GM19035 (cell line): ENCODE measurements at regions not wholly inside any gene's neighbourhood (a gene's known extent, or its start where the extent isn't known, plus 50 kb on each side); places are given as distances from the start of the nearest gene placed in this dataset.

ENCODE experiments used
- ATAC-seq: cut with Tn5 transposase; IDR thresholded peaks from one replicate; pipeline ENCODE4 v1.9.1; 2021; ENCODE audit not compliant: unreplicated experiment

DNA sequence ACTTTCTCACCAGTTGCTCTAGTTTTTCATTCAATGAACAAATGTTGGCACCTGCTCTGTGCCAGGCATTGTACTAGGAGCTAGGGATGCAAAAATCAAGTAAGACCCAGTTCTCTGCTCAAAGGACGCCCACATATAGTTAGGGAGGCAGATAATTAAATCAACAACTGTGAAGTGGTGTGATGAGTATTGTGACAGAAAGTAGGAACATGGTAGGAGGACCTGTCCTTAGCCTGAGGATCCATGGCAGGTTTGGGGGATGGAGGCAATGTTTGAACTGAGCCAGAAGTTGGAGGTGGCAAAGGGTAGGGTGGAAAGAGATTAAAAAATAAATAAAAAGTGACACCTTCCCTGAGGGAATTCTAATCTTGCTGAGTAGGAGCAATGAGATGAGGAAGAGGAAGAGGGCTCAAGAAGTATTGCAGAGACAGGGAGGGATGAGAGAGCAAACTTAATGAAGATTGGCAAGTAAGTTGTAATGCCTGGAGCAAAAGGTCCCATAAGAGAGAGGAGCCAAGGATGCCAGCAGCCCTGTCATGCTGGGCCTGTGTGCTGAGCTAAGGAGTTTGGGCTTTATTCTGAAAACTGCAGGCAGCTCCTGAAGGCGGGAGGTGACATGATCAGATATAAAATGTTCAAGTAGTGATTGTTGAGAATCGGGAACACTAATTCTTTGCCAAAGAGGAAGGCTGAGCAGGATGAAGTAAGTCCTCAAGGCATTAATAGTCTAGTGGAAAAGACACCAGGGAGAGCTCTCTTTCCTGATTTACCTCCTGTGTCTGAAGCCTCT lies 184.3 kb upstream of the PPP2R3A start:
- ATAC-seq = no peak

DNA sequence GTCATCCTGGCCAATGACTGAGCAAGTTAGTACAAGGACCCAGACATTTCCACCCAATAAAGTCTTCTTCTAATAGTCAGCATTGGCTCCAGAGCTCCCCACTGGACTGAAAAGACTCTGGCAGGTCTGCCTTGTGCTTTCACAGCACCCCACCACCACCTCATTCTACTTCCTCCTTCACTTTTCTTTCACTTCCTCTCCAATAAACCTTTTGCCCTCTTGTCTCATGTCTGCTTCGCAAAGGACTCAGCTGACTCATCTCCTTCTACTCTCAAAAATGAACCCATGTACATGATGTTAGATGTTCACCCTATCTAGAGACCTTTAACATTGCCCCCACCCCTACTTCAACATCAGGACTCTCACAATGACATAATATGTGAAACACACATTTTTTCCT lies 181.0 kb upstream of the PPP2R3A start:
- peak; percentile 55 for ATAC-seq

DNA sequence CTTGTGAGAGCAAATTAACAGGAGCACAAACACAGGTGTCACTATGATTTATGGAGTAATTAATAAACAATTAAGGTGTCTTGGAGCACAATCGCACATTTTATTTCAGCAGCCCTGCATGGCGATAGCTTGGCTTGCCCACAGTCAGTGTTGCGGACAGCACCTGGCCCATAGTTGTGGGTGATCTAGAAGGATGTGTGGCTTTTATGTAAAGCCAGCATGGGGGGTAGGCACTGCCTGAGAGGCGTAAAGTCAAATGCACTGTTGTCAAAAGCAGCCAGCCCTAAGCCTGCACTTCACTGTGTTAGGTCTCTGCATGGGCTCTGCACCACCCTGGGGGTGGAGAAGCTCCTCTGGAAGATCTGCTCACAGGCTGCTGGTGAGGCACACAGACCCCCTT lies 177.4 kb upstream of the PPP2R3A start:
- no peak for ATAC-seq

DNA sequence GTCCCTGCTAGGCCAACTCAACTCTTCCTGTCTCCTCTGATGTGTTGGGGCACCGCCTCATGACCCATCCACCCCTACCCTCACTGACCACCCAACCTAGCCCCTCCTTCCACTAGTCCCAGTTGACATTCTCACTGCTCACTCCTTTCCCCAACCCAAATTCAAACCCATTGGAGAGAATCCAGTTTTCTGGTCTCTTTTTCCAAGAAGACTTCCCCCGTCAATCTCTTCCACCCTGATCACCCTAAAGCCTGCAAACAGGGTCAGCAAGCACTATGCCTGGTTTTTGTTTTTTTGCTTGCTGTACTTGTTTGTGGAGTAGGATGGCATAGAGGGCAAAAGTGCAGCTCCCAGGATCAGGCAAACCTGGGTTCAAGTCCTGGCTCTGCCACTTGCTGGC lies 176.6 kb upstream of the PPP2R3A start:
- ATAC-seq = no peak

DNA sequence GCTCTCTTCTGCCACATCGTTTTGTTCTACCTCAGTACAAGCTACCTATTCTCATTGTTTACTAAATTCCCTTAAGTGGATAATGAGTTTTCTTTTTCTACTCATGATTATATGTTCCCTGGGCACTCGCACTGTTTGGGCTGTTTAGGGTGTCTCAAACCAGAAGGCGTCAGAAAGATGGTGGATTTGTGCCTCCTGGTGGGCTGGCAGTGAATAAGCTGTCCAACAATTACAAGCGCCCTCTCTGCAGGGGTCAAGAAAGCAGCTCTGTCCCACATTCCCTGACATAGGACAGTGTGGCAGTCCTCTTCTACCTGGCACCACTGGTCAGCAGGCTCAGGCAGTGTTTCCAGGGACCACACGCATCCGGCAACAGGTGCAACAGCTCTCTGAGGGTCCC lies 173.4 kb upstream of the PPP2R3A start:
- no peak for ATAC-seq

DNA sequence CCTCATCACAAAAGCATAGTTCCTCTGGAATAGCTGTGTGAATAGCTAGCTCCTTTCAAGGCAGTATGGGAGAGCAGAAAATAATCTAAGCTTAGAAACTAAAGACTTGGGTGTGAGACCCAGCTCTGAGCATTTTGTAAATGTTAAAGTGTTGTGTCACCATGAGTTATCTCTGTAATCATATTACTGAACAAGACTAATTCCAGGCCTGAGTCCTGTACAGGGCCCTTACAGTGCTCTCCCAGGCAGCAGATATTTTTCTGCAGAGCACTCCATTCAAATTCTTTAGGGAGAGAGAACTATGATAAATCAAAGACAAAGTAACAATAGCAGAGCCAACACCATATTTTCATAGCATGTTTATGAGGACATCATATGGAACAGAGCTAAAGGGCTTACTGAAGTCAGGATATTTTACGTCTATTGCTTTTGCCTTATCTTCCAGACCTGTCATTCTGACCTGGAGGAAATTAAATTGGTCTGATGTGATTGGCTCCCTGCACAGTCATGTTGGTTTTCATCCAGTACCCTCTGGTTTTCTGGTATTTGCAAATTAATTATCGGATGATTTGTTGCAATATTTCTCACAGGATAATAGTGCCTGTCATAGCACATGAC lies 172.6 kb upstream of the PPP2R3A start:
- no peak for ATAC-seq

DNA sequence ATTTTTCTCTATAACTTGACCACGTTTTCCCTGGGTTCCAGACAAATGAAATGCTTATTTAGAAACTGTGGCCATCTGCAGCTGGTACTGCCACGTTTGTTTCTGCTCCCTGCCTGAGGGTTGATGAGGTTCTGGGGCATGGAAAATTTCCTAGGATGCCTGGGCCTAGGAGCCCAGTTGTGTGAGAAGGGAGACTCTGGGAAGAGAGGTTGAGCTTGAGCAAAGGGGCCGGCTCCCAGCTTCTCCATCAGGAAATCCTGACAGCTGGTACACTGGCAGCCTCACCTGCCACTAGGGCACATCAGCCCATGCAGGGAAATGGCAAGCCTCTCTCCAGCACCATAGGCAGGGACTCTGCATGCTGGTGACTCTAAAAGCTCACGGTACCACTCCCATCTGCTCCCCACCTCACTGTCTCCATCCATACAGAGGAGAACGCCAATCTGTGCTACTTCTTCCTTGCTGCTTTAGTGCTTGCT lies 165.4 kb upstream of the PPP2R3A start:
- ATAC-seq = no peak

DNA sequence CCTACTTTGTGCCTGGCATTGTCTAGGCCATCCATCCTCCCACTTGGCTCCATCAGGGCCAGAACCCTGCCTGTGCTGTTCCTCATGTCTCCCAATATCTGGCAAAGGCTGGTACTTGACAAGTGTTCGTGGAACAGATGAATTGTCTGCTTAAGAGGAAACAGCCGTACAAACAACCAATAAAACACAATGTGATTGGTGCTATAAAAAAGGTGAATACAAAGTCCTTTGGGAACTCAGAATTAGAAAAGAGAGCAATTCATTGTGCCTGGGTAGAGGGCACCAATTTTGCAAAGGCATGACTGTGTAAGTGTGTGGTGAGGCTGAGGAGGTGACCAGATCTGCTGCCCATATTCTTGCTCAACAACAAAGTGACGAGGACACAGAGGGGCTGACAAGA lies 164.5 kb upstream of the PPP2R3A start:
- no peak for ATAC-seq

DNA sequence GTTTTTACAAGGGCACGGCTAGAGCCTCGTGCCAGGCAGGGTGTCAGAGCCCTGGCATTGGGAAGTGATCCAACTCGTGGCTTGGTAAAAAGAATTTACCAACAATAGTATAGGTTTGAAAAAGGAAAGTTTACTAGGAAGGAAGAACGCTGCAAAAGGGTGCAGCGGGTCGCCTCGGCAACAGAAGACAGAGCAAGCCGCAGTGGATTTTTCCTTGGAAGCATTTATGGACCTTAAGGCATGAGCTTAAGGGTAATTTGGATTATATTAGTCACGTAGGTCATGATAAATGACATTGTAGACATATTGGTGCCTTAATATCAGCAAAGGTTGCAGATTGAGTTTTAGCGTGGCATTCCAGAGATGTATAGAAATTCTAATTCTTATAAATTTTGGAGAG lies 163.4 kb upstream of the PPP2R3A start:
- ATAC-seq = no peak

DNA sequence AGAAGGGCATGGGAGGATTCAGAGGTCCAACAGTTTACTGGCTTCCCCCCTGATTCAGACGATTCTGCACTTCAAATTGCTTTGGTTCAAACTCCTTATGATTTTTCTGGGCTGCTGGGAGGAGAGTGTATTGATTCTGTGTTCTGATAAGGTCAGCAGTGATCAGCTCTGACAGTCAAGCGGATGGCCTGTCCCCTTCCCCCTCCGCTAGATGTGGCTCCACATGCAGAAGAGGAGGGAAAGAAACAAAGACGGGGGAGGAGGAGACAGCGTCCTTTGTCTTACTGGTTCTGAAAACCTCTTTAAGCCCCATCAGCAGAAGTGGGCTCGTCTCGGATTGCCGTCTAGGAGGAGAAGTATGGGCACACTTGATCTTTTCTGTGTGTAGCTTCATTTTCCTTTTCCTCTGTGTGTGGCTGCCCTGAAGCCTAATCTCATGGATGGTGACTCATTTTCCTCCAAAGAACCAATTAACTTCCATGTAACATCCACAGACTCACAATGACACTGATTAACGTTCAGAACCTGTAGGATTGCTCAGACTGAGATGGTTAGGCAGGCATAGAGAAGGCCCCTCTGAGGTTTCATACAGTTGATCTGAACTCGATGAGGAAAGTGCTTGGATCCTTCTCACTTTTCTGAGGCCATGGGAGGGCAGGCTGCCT lies 162.4 kb upstream of the PPP2R3A start:
- no peak for ATAC-seq

DNA sequence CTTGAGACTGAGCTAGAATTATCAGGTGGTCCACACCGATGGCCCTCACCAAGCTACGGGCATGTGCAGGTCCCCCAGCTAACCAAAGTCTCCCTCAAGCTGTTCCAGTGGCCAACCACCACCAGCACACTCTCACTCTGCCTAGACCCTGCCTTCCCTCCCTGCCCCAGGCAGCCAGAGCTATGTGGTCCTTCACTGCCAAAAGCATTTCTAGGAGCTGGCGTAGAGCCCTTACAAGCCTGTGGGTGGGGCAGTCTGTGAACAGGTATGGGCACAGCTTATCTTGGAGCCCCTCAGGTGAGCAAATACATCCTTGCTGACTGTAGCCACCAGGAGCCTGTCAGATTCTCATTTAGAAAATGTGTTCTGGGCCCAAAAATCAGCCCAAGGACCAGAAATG lies 159.8 kb upstream of the PPP2R3A start:
- ATAC-seq = no peak

DNA sequence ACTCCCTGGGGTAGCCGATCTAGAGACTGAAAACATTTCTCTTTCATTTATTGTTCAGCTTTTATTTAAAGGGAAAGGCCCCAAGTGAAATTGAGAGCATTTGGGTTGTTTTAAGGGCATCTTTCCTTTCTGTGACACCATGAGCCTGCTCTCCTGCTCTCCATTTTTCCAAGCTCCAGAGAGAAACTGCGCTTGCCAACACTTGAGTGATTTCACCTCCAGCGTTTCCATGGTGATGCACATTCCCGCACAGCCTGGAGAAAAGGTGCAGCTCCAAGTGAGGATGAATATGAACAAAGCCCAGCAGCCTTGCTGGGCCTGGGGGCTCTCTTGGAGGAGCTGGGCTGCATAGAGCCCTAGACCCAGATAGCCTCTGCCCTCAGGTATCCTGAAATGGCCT lies 159.2 kb upstream of the PPP2R3A start:
- no peak for ATAC-seq

DNA sequence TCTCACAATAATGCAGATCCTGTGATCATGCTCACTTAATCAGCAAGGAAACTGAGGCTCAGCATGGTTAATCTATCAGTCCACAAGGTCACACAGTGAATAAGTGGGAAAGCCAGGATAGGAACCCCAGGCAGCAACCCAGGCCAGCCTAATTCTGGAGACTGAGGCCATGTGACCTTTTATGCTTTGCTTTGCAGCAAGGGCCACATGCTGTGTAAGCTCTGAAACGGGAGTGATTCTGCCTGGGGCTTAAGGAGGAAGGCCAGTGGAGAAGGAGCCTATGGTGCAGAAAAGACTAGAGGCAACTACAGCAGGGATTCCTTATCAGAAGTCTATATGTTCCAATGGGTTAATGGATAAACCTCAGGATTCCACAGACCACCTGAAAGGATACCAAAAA lies 157.6 kb upstream of the PPP2R3A start:
- no peak for ATAC-seq

DNA sequence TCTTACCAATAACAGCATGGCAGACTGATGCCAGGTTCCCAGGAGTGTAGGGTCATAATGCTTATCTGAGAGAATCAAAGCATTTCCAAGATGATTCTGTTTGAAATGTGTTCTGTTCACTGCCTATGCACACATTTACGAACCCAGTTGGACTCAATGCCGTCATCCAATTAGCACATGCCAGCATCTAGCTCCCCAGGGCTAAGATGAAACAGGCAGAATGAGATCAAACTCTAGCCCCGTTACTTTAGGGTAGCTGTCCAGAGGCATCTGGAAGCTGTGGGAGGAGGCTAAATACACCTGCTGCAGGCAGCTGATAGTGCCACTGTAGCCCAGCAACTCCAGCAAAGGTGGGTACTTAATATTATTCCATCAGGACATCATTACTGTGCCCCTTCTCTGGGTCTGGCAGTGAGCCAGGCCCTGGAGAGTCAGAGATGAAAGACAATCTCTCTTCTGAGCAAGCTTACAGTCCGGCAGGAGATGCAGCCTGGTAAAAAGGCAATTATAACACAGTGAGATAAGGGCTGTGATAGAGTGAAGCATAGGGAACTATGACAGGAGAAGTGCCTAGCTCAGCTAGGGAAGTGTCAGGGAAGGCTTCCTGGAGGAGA lies 156.4 kb upstream of the PPP2R3A start:
- ATAC-seq = no peak

DNA sequence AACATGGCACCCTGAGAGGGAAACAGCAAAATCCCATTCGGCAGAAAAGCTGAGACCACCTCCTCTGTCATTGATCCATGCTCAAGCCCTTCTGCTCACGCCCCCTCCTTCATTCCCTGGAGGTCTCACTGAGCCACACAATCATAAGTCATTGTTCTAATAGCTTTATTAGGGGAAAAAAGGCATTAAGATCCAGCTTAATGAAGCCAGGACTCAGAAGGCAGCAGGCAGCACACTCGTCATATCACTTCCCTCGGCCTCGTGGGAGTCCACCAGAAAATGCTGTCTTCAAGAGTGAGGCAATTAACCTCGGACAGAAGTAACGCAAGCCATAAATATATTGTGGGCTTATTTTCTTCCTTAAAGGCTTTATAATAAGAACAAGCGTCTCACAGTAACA lies 153.9 kb upstream of the PPP2R3A start:
- ATAC-seq = no peak

DNA sequence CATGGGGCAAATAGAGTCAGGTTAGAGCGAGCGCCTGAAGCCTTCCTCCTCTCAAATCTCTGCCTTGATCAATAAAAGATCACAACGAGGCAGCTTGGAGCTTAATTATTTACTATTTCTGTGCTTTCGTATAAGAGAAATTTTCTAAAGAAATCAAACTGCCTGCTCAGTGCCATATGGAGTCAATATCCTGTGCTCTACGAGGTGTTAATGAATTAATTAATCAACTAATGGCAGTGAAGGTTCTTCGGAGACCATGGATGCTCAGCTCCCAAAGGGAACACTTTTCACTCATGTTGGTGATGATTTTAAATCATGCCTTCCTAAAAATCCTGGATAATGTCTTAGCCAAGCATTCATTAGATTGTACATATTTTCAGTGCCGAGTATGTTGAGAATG lies 153.5 kb upstream of the PPP2R3A start:
- ATAC-seq = no peak

DNA sequence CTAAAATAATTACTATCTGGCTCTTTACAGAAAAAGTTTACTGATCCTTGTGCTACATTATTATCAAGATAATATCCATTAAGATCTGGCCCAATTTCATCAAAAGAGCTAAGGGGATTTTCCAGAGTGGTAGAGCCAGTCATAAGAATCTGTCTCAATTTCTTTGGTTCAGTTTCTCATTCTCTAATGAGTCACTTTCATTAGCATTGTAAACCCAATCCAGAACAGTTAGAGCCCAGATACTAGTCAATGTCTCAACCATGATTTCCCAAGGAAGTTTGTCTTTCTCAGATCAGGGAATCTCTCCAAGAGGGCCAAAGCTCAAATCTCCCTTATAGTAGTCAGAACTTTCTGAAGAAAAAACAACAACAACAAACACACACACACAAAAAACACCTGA lies 131.1 kb upstream of the PPP2R3A start:
- ATAC-seq = no peak

DNA sequence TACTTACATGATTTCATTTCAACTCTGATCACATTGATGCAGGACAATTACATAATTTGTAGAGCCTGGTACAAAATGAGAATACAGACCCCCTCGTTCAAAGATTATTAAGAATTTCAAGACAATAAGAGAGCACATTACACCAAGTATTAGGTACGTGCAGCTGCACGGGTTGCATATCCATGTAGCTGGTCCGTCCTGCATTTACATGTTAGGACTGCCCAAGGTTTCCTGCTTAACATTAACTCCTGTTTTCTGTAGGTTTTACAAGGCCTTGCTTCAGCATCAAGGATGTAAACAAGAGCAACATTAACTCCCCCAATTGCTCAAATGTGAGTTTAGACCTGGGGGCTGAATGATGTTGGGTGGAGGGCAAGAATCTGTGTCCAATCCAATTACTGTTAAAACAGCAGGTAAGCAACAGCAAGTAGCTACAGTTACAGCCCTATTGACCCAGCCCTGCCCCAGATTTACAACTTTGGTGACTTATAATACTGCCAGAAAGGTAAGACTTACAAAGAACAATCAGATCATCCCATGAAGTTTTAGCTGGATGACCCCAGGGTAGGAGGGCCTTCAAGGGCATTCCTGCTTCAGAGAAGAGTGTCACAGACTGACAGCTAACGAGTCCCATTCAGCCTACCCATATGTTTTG lies 127.4 kb upstream of the PPP2R3A start:
- ATAC-seq = no peak

DNA sequence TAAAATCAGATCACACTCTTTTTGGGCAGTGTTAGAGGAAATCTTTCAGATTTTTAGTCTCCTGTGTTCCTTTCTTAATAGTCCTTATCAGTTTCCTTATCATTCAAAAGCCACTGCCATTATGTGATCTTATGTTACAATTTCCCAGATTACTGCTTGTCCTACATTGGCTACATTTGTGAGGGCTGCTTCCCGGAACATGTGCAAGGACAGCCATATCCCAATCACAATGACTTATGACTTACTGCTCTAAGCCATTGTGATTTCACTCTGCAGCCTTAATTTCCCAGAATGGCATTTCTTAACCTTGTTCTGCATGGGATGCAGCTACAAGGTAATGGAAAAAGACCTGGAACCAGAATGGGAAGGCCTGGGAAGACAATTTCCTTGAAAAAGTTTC lies 125.1 kb upstream of the PPP2R3A start:
- no peak for ATAC-seq

DNA sequence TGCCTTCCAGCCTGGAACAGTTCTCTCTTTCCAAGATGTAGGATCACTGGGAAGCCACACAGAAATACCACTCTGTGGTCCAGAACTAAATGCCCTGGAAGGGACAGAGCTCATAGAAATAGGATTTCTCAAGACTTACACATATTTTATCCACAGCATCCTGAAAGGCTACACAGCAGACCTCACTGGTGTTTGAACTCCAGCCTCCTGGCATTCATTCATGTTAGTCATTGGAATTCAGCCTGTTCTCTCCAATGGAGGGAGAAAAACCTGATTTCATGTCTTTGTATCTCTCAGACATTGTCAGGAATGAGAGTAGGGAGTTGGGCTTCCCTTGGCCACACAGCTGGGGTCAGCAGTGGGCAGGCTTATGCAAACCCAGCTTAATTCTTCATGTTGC lies 121.1 kb upstream of the PPP2R3A start:
- no peak for ATAC-seq

DNA sequence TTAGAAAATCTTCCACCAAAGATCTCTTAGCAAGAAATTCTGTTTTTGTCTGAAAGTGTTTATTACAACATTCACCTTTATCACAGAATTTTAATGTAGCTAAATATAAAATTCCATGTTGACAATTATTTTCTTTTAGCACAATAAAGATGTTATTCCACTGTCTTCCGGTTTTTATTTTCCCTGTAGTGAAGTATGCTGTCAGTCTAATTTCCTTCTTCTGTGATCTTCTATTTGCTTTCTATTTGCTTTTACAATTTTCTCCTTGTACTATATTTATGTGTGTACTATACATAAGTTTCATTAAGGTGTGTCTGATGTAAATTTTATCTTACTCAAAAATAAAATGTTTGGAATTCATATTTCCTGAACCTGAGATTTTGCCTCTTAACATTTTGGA lies 117.5 kb upstream of the PPP2R3A start:
- ATAC-seq = no peak
